ENCODE measurements at regions not wholly inside any gene's neighbourhood (a gene's known extent, or its start where the extent isn't known, plus 50 kb on each side); places are given as distances from the start of the nearest gene placed in this dataset.

GRCh38 chr6:76792394-76792793 is 670.9 kb downstream of the HTR1B start:
- no peak for TF ChIP-seq ZNF24 (IDR thresholded peaks at IDR 0.05)
- TF ChIP-seq, protein P1, sequence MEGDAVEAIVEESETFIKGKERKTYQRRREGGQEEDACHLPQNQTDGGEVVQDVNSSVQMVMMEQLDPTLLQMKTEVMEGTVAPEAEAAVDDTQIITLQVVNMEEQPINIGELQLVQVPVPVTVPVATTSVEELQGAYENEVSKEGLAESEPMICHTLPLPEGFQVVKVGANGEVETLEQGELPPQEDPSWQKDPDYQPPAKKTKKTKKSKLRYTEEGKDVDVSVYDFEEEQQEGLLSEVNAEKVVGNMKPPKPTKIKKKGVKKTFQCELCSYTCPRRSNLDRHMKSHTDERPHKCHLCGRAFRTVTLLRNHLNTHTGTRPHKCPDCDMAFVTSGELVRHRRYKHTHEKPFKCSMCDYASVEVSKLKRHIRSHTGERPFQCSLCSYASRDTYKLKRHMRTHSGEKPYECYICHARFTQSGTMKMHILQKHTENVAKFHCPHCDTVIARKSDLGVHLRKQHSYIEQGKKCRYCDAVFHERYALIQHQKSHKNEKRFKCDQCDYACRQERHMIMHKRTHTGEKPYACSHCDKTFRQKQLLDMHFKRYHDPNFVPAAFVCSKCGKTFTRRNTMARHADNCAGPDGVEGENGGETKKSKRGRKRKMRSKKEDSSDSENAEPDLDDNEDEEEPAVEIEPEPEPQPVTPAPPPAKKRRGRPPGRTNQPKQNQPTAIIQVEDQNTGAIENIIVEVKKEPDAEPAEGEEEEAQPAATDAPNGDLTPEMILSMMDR (CRISPR knock-in tag; IDR thresholded peaks at IDR 0.05): no peak
- TF ChIP-seq ZSCAN30 (CRISPR knock-in tag; IDR thresholded peaks at IDR 0.05): no peak
- no peak for TF ChIP-seq RBFOX2 (IDR thresholded peaks at IDR 0.05; ENCODE audit: low read depth, low read length)
- no peak for TF ChIP-seq EP300 (IDR thresholded peaks at IDR 0.05; ENCODE audit: low read depth in 2 of 2, low read length in 2 of 2)
- no peak for TF ChIP-seq EP300 (CRISPR knock-in tag; IDR thresholded peaks at IDR 0.05; ENCODE audit: borderline replicate concordance)
- TF ChIP-seq KLF12 (CRISPR knock-in tag; IDR thresholded peaks at IDR 0.05; ENCODE audit: borderline replicate concordance): no peak
- no peak for TF ChIP-seq NR2C2 (CRISPR knock-in tag; IDR thresholded peaks at IDR 0.05; ENCODE audit: borderline replicate concordance)
- TF ChIP-seq ZNF569 (CRISPR knock-in tag; IDR thresholded peaks at IDR 0.05; ENCODE audit: borderline replicate concordance): no peak

All from HepG2 (cell line).